Keratinocyte (primary cell): ENCODE measurements at regions not wholly inside any gene's neighbourhood (a gene's known extent, or its start where the extent isn't known, plus 50 kb on each side); places are given as distances from the start of the nearest gene placed in this dataset.

Experiments
- DNase-seq: peaks from one replicate; pipeline ENCODE4 v3.0.0-alpha.2; 2011; ENCODE audit warnings: low read depth, missing footprints, low spot score
- FAIRE-seq: peaks from 2 replicates; lab custom pipeline; 2011; peaks lifted over from hg19 to GRCh38; lab: Jason Lieb, UNC
- H2AFZ ChIP-seq: 2 replicates; pipeline ENCODE4 v1.6.0; 2012; ENCODE audit warnings: low read length, control low read depth, inconsistent platforms; ENCODE audit not compliant: control insufficient read depth
- H3K27ac ChIP-seq: 2 replicates; pipeline ENCODE4 v1.5.1; 2011; ENCODE audit warnings: low read length; ENCODE audit not compliant: control insufficient read depth, insufficient read depth
- H3K27me3 ChIP-seq: 3 replicates; pipeline ENCODE4 v1.6.0; 2011; ENCODE audit warnings: low read length; ENCODE audit not compliant: control insufficient read depth, insufficient read depth; ENCODE audit errors: extremely low read depth
- H3K36me3 ChIP-seq, 2 experiments: 2 replicates in 1 of 2; 3 replicates in 1 of 2; pipeline ENCODE4 v1.5.1; 2011; ENCODE audit warnings: low read length in 2 of 2, mild to moderate bottlenecking in 1 of 2; ENCODE audit not compliant: control insufficient read depth in 2 of 2, insufficient read depth in 2 of 2; ENCODE audit errors: extremely low read depth in 1 of 2
- H3K4me1 ChIP-seq: 3 replicates; pipeline ENCODE4 v1.5.1; 2011; ENCODE audit warnings: low read length; ENCODE audit not compliant: control insufficient read depth, insufficient read depth; ENCODE audit errors: extremely low read depth
- H3K4me2 ChIP-seq: 3 replicates; pipeline ENCODE4 v1.6.0; 2011; ENCODE audit warnings: low read depth, low read length; ENCODE audit not compliant: control insufficient read depth, insufficient read depth; ENCODE audit errors: extremely low read depth
- H3K4me3 ChIP-seq, 3 experiments: fragments of 200-600 bp in 1 of 3; sonication (generic) in 1 of 3; 2 replicates in 2 of 3; 3 replicates in 1 of 3; pipeline ENCODE4 v1.5.1; 2011 to 2016; ENCODE audit warnings: low read length in 3 of 3, mild to moderate bottlenecking in 3 of 3, control low read depth in 2 of 3, inconsistent platforms in 1 of 3, low read depth in 1 of 3, mixed read lengths in 1 of 3, mixed run types in 1 of 3, moderate library complexity in 1 of 3; ENCODE audit not compliant: control insufficient read depth in 2 of 3, insufficient read depth in 2 of 3; ENCODE audit errors: extremely low read depth in 1 of 3
- H3K79me2 ChIP-seq: 2 replicates; pipeline ENCODE4 v1.6.0; 2012; ENCODE audit warnings: low read length; ENCODE audit not compliant: control insufficient read depth, insufficient read depth
- H3K9ac ChIP-seq: 3 replicates; pipeline ENCODE4 v1.6.0; 2011; ENCODE audit warnings: low read length; ENCODE audit not compliant: control insufficient read depth, insufficient read depth; ENCODE audit errors: extremely low read depth
- H3K9me1 ChIP-seq: 3 replicates; pipeline ENCODE4 v1.6.0; 2011; ENCODE audit warnings: low read length; ENCODE audit not compliant: control insufficient read depth, insufficient read depth; ENCODE audit errors: extremely low read depth
- H3K9me3 ChIP-seq: 2 replicates; pipeline ENCODE4 v1.5.1; 2012; ENCODE audit warnings: low read depth, low read length; ENCODE audit not compliant: control insufficient read depth
- H4K20me1 ChIP-seq: 3 replicates; pipeline ENCODE4 v1.6.0; 2011; ENCODE audit warnings: low read length; ENCODE audit not compliant: control insufficient read depth, insufficient read depth; ENCODE audit errors: extremely low read depth
- EZH2 ChIP-seq: IDR thresholded peaks from one replicate; pipeline ENCODE4 v1.6.1; 2012; ENCODE audit warnings: inconsistent platforms, mild to moderate bottlenecking, low read length, moderate library complexity
- dilution Hi-C: fragments of 300-500 bp; cut with MboI; formaldehyde crosslinking; loops from one replicate; pipeline ENCODE4 v1.7.0; 2020; ENCODE audit warnings: low sequenced_read_pairs; ENCODE audit not compliant: extremely low pct_ligation_motif_present
- TF ChIP-seq, protein P1 (sequence below), 3 experiments: IDR thresholded peaks in 1 of 3; conservative IDR thresholded peaks in 1 of 3; optimal IDR thresholded peaks in 1 of 3; 2 replicates in 2 of 3; 3 replicates in 1 of 3; pipeline versions ENCODE3 to v1.5.1; 2011; ENCODE audit warnings: low read length in 3 of 3, mild to moderate bottlenecking in 3 of 3, moderate library complexity in 2 of 3, control low read depth in 1 of 3, inconsistent platforms in 1 of 3; ENCODE audit not compliant: insufficient read depth in 2 of 3; ENCODE audit errors: extremely low read depth in 1 of 3

DNA sequence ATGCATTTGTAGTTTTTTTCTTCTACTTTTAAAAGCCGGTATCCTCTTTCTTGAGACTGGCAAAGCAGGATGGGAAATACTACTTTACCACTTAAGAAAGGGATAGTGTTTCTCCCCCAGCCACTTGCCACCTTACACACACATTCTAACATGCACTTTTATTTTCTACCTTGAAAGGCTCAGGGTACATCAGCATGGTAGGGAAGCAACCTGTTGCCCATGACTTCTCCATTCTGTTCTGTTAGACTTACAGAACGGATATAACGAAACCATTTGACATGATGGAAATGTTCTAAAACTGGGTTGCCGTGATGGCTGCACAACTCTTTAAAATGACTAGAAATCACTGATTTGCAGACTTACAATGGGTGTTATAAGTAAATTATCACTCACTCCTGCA, 405.5 kb downstream of the SHQ1 start:
- Histone ChIP-seq H3K9me3 (no peaks in the 10 kb centered on the region), H3K4me2 (no peak overlapping the region), H3K36me3 (peaks cover 4 to 5% of the 10 kb centered on the region in 2 experiments), H3K9ac (no peak overlapping the region), H3K9me1 (no peaks in the 10 kb centered on the region), H3K27ac (no peak overlapping the region), H3K4me1 (peaks cover 21% of the 10 kb centered on the region), H3K27me3 (no peaks in the 10 kb centered on the region), H2AFZ (no peak overlapping the region), H4K20me1 (peaks cover 11% of the 10 kb centered on the region), H3K4me3 (no peak overlapping the region), H3K79me2 (peaks cover 86% of the 10 kb centered on the region)
- DNase-seq: no peak
- TF ChIP-seq EZH2: no peak
- TF ChIP-seq, protein P1, sequence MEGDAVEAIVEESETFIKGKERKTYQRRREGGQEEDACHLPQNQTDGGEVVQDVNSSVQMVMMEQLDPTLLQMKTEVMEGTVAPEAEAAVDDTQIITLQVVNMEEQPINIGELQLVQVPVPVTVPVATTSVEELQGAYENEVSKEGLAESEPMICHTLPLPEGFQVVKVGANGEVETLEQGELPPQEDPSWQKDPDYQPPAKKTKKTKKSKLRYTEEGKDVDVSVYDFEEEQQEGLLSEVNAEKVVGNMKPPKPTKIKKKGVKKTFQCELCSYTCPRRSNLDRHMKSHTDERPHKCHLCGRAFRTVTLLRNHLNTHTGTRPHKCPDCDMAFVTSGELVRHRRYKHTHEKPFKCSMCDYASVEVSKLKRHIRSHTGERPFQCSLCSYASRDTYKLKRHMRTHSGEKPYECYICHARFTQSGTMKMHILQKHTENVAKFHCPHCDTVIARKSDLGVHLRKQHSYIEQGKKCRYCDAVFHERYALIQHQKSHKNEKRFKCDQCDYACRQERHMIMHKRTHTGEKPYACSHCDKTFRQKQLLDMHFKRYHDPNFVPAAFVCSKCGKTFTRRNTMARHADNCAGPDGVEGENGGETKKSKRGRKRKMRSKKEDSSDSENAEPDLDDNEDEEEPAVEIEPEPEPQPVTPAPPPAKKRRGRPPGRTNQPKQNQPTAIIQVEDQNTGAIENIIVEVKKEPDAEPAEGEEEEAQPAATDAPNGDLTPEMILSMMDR (optimal IDR thresholded peaks at IDR 0.05 in 1 of 3, IDR thresholded peaks at IDR 0.05 in 1 of 3, conservative IDR thresholded peaks at IDR 0.05 in 1 of 3; ENCODE audit: extremely low read depth in 1 of 3, insufficient read depth in 2 of 3, low read length in 3 of 3): no peak
- dilution Hi-C loops: no loop called here
- FAIRE-seq: no peak

DNA sequence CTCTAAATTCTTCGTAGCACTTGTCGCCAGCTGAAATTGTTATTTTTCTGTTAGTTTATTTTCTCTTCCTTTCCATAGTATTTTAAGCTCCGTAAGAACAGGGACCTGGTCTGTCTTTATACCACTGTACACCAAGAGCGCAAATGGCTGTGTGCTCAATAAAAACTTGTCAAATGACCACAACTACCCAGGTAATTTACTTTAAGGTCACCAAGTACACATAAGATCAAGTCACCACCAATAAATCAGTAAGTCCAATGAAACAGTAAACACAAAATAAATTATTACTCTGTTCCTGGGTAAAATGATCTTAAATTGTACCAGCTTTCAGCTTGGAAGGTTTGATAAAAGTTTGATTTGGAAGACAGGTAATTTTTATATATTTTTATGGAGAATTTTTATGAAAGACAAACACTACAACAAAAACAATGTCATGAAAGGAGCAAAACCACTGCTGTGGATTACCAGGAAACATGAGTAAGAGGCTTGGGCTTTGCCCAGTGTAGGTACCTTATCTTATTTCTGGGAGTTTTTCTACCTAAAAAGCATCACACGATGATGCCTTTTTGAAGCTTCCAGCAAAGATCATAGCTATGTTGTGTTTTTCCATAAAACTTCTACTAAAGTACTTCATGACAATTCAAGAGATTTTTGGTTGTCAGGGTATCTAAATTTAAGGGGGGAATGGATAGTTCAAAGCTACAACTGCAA, 406.8 kb downstream of the SHQ1 start:
- DNase-seq (no peak), FAIRE-seq (no peak)
- Histone ChIP-seq H3K36me3 (peaks cover 4 to 5% of the 10 kb centered on the region in 2 experiments), H3K9me1 (no peaks in the 10 kb centered on the region), H4K20me1 (peaks cover 11% of the 10 kb centered on the region), H3K27me3 (no peaks in the 10 kb centered on the region), H2AFZ (no peak overlapping the region), H3K4me1 (peaks cover 18% of the 10 kb centered on the region), H3K4me3 (no peak overlapping the region), H3K9ac (no peak overlapping the region), H3K9me3 (no peaks in the 10 kb centered on the region), H3K79me2 (peaks cover 94% of the 10 kb centered on the region), H3K4me2 (no peak overlapping the region), H3K27ac (no peak overlapping the region)
- TF ChIP-seq EZH2: no peak
- TF ChIP-seq, protein P1 (optimal IDR thresholded peaks at IDR 0.05 in 1 of 3, IDR thresholded peaks at IDR 0.05 in 1 of 3, conservative IDR thresholded peaks at IDR 0.05 in 1 of 3; ENCODE audit: extremely low read depth in 1 of 3, insufficient read depth in 2 of 3, low read length in 3 of 3): no peak
- dilution Hi-C loops: no loop called here
